ENCODE measurements at regions not wholly inside any gene's neighbourhood (a gene's known extent, or its start where the extent isn't known, plus 50 kb on each side); places are given as distances from the start of the nearest gene placed in this dataset.

DNA sequence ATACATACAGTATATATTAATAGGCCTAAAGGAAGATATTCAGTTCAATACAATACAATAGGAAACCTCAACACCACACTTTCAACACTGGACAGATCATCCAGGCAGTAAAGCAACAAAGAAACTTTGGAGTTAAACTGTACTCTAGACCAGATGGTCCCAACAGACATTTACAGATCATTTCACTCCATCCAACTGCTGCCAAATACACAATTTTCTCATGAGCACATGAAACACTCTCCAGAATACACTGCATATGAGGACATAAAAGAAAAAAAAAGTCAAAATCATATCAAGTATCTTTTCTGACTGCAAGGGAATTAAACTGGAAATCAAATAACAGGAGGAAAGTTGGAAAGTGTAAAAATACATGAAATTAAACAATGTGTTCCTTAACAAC, 607.5 kb upstream of the BRINP3 start:
- Histone ChIP-seq H3K4me1 (ENCODE audit: insufficient read depth, poor library complexity, severe bottlenecking) (no peaks in the 10 kb centered on the region), H3K9me3 (ENCODE audit: severe bottlenecking) (peaks cover under 1% of the 10 kb centered on the region), H3K36me3 (ENCODE audit: low read depth) (no peaks in the 10 kb centered on the region), H3K4me3 (ENCODE audit: severe bottlenecking) (no peak overlapping the region), H3K27ac (ENCODE audit: poor library complexity, severe bottlenecking) (no peak overlapping the region), H3K27me3 (ENCODE audit: insufficient read depth, poor library complexity, severe bottlenecking) (no peaks in the 10 kb centered on the region)
- DNase-seq (ENCODE audit: low spot score) (no peak), ATAC-seq (ENCODE audit: low read depth) (no peak)
- TF ChIP-seq, protein P1, sequence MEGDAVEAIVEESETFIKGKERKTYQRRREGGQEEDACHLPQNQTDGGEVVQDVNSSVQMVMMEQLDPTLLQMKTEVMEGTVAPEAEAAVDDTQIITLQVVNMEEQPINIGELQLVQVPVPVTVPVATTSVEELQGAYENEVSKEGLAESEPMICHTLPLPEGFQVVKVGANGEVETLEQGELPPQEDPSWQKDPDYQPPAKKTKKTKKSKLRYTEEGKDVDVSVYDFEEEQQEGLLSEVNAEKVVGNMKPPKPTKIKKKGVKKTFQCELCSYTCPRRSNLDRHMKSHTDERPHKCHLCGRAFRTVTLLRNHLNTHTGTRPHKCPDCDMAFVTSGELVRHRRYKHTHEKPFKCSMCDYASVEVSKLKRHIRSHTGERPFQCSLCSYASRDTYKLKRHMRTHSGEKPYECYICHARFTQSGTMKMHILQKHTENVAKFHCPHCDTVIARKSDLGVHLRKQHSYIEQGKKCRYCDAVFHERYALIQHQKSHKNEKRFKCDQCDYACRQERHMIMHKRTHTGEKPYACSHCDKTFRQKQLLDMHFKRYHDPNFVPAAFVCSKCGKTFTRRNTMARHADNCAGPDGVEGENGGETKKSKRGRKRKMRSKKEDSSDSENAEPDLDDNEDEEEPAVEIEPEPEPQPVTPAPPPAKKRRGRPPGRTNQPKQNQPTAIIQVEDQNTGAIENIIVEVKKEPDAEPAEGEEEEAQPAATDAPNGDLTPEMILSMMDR (IDR thresholded peaks at IDR 0.05; ENCODE audit: poor library complexity, severe bottlenecking) = no peak

DNA sequence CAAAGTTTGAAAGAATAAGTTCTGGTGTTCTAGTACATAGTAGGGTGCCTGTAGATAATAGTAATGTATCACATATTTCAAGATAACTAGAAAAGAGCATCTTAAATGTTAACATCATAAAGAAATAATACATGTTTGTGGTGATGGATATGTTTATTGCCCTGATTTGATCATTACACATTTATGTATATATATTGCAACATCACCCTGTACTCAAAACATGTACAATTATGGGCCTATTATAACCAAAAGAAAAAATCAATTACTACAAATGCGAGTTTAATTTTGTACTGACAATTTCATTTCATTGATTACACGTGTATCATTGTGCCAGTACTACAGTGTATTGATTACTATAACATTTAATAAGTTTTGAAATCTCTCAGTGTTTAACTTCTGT, 609.2 kb upstream of the BRINP3 start:
- DNase-seq (ENCODE audit: low spot score) = no peak
- Histone ChIP-seq H3K27ac (ENCODE audit: poor library complexity, severe bottlenecking) (no peak overlapping the region), H3K4me3 (ENCODE audit: severe bottlenecking) (no peak overlapping the region), H3K4me1 (ENCODE audit: insufficient read depth, poor library complexity, severe bottlenecking) (no peaks in the 10 kb centered on the region), H3K9me3 (ENCODE audit: severe bottlenecking) (no peaks in the 10 kb centered on the region), H3K27me3 (ENCODE audit: insufficient read depth, poor library complexity, severe bottlenecking) (no peaks in the 10 kb centered on the region), H3K36me3 (ENCODE audit: low read depth) (no peaks in the 10 kb centered on the region)
- ATAC-seq (ENCODE audit: low read depth) = no peak
- TF ChIP-seq, protein P1 (IDR thresholded peaks at IDR 0.05; ENCODE audit: poor library complexity, severe bottlenecking) = no peak

DNA sequence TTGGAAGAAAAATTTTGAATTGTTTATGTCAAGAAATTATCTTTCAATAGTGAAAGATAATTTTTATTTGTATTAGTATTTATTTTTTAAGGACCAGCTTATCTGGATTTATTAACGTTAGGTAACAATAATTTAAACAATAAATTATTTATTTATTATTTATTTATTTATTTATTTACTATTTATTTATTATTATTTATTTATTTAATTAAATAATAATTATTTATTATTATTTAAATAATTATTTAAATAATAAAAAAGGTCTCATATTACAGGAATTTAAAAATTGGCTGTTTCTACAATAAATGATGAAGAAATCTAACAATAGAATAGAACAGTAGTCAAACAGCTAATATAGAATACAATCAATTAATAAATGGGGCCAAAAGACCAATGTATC, 618.7 kb upstream of the BRINP3 start:
- Histone ChIP-seq H3K4me3 (ENCODE audit: severe bottlenecking) (no peak overlapping the region), H3K4me1 (ENCODE audit: insufficient read depth, poor library complexity, severe bottlenecking) (no peaks in the 10 kb centered on the region), H3K36me3 (ENCODE audit: low read depth) (no peaks in the 10 kb centered on the region), H3K27ac (ENCODE audit: poor library complexity, severe bottlenecking) (no peak overlapping the region), H3K9me3 (ENCODE audit: severe bottlenecking) (no peaks in the 10 kb centered on the region), H3K27me3 (ENCODE audit: insufficient read depth, poor library complexity, severe bottlenecking) (no peaks in the 10 kb centered on the region)
- TF ChIP-seq, protein P1 (IDR thresholded peaks at IDR 0.05; ENCODE audit: poor library complexity, severe bottlenecking) = no peak
- DNase-seq (ENCODE audit: low spot score) (no peak), ATAC-seq (ENCODE audit: low read depth) (no peak)

DNA sequence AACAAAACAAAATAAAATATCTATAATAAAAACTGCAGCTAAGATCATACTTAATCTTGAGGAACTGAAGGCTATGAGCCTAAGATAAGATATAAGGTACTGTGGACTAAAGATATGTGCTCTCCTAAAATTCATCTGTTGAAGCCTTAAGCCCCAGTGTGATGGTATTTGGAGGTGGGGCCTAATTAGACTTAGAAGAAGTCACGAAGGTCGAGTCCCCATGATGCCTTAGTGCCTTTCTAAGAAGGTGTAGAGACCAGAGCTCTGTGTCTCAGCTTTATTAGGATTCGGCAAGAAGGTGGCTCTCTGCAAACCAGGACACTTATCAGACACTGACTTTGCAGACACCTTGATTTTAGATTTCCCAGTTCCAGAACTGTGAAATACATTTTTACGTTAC, 622.0 kb upstream of the BRINP3 start:
- no peaks in the 10 kb centered on the region for H3K36me3 ChIP-seq (ENCODE audit: low read depth)
- no peak for ATAC-seq (ENCODE audit: low read depth)
- TF ChIP-seq, protein P1 (IDR thresholded peaks at IDR 0.05; ENCODE audit: poor library complexity, severe bottlenecking) = no peak
- H3K4me3 ChIP-seq (ENCODE audit: severe bottlenecking) = no peak overlapping the region
- no peak for DNase-seq (ENCODE audit: low spot score)
- H3K4me1 ChIP-seq (ENCODE audit: insufficient read depth, poor library complexity, severe bottlenecking) = no peaks in the 10 kb centered on the region
- no peaks in the 10 kb centered on the region for H3K27me3 ChIP-seq (ENCODE audit: insufficient read depth, poor library complexity, severe bottlenecking)
- no peak overlapping the region for H3K27ac ChIP-seq (ENCODE audit: poor library complexity, severe bottlenecking)
- no peaks in the 10 kb centered on the region for H3K9me3 ChIP-seq (ENCODE audit: severe bottlenecking)

DNA sequence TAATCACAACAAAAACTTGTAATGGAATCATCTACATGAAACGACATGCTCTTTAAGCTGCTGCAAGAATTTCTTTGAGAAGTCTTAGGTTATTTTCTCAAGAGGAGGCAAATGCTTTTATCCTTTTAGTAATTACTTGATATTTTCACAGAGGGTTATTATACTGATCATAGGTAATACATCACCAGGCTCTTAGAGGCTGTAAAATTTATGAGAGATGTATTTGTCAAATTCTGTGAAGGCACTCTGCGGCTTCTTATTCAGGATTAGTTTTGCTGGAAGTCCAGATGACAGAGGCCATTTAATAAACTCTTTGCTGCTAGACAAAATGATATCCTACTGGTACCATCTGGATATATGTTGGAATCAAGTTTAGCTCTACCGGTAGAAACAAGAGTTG, 624.3 kb upstream of the BRINP3 start:
- no peak overlapping the region for H3K27ac ChIP-seq (ENCODE audit: poor library complexity, severe bottlenecking)
- no peaks in the 10 kb centered on the region for H3K27me3 ChIP-seq (ENCODE audit: insufficient read depth, poor library complexity, severe bottlenecking)
- ATAC-seq (ENCODE audit: low read depth) (no peak), DNase-seq (ENCODE audit: low spot score) (no peak)
- no peaks in the 10 kb centered on the region for H3K4me1 ChIP-seq (ENCODE audit: insufficient read depth, poor library complexity, severe bottlenecking)
- H3K9me3 ChIP-seq (ENCODE audit: severe bottlenecking) = no peaks in the 10 kb centered on the region
- H3K36me3 ChIP-seq (ENCODE audit: low read depth) = no peaks in the 10 kb centered on the region
- H3K4me3 ChIP-seq (ENCODE audit: severe bottlenecking) = no peak overlapping the region
- TF ChIP-seq, protein P1 (IDR thresholded peaks at IDR 0.05; ENCODE audit: poor library complexity, severe bottlenecking) = no peak
